Endothelial cell of umbilical vein (primary cell): ENCODE measurements at regions not wholly inside any gene's neighbourhood (a gene's known extent, or its start where the extent isn't known, plus 50 kb on each side); places are given as distances from the start of the nearest gene placed in this dataset.

Experiments
- BruUV-seq: library from RNA; stranded (reverse); fragments of 400-500 nt; replicated peaks from 2 replicates; lab custom pipeline; 2021; lab: Mats Ljungman, UMichigan
- CTCF ChIA-PET: fragments of 300-600, 350-600 bp; sonication (Branson Sonifier 250); formaldehyde crosslinking; loops from one replicate; lab custom pipeline; 2021; ENCODE audit warnings: antibody characterized with exemption, inconsistent platforms; lab: Charles Lee
- POLR2A ChIA-PET: fragments of 300-600, 350-600 bp; sonication (Branson Sonifier 250); formaldehyde crosslinking; loops from one replicate; lab custom pipeline; 2021; ENCODE audit warnings: antibody characterized with exemption, inconsistent platforms; lab: Charles Lee
- DNase-seq: peaks from one replicate; pipeline ENCODE4 v3.0.0-alpha.2; 2011; ENCODE audit warnings: low read depth, low spot score
- FAIRE-seq: peaks from 2 replicates; lab custom pipeline; 2011; peaks lifted over from hg19 to GRCh38; lab: Jason Lieb, UNC
- H2AFZ ChIP-seq: 2 replicates; pipeline ENCODE4 v1.6.0; 2012; ENCODE audit warnings: low read depth, low read length, control low read depth, inconsistent platforms
- H3K27ac ChIP-seq: 2 replicates; pipeline ENCODE4 v1.5.1; 2011; ENCODE audit warnings: low read depth, mild to moderate bottlenecking, control low read depth, low read length, moderate library complexity; ENCODE audit not compliant: insufficient read depth
- H3K27me3 ChIP-seq, 2 experiments: 2 replicates each; pipeline versions ENCODE4 v1.6.0 to v1.6.1; 2011; ENCODE audit warnings: low read length in 2 of 2, mixed read lengths in 1 of 2; ENCODE audit not compliant: control insufficient read depth in 2 of 2, insufficient read depth in 2 of 2
- H3K36me3 ChIP-seq, 2 experiments: 2 replicates in 1 of 2; 3 replicates in 1 of 2; pipeline ENCODE4 v1.5.1; 2011; ENCODE audit warnings: low read length in 2 of 2, mild to moderate bottlenecking in 1 of 2, moderate library complexity in 1 of 2; ENCODE audit not compliant: control insufficient read depth in 2 of 2, insufficient read depth in 2 of 2; ENCODE audit errors: extremely low read depth in 1 of 2
- H3K4me1 ChIP-seq: 3 replicates; pipeline ENCODE4 v1.5.1; 2011; ENCODE audit warnings: mild to moderate bottlenecking, low read length; ENCODE audit not compliant: control insufficient read depth, insufficient read depth; ENCODE audit errors: extremely low read depth
- H3K4me2 ChIP-seq: 2 replicates; pipeline ENCODE4 v1.6.1; 2011; ENCODE audit warnings: low read length, control low read depth, mixed read lengths; ENCODE audit not compliant: insufficient read depth
- H3K4me3 ChIP-seq, 3 experiments: fragments of 200-600 bp in 1 of 3; sonication (generic), shearing (Covaris generic) in 1 of 3; replicated peaks in 1 of 3; 2 replicates each; pipeline ENCODE4 v1.5.1; 2011 to 2016; ENCODE audit warnings: control low read depth in 3 of 3, low read length in 3 of 3, mild to moderate bottlenecking in 2 of 3, inconsistent platforms in 1 of 3, low read depth in 1 of 3, moderate library complexity in 1 of 3; ENCODE audit not compliant: insufficient read depth in 1 of 3
- H3K79me2 ChIP-seq: 2 replicates; pipeline ENCODE4 v1.6.0; 2012; ENCODE audit warnings: low read length, inconsistent platforms; ENCODE audit not compliant: control insufficient read depth, insufficient read depth
- H3K9ac ChIP-seq: replicated peaks from 2 replicates; pipeline ENCODE3; 2011; ENCODE audit warnings: low read length, control low read depth; ENCODE audit not compliant: insufficient read depth; ENCODE audit errors: extremely low read depth
- H3K9me1 ChIP-seq: replicated peaks from 3 replicates; pipeline ENCODE4 v1.6.0; 2011; ENCODE audit warnings: mild to moderate bottlenecking, low read length; ENCODE audit not compliant: control insufficient read depth, insufficient read depth; ENCODE audit errors: extremely low read depth
- H3K9me3 ChIP-seq: replicated peaks from 2 replicates; pipeline ENCODE4 v1.5.1; 2012; ENCODE audit warnings: low read length, inconsistent platforms; ENCODE audit not compliant: control insufficient read depth, insufficient read depth
- H4K20me1 ChIP-seq: replicated peaks from 2 replicates; pipeline ENCODE3; 2011; ENCODE audit warnings: mild to moderate bottlenecking, low read length; ENCODE audit not compliant: control insufficient read depth, insufficient read depth; ENCODE audit errors: extremely low read depth
- EZH2 ChIP-seq: IDR thresholded peaks from 2 replicates; pipeline ENCODE4 v1.6.1; 2012; ENCODE audit warnings: borderline replicate concordance, low read depth, mild to moderate bottlenecking, moderate library complexity, low read length, inconsistent platforms; ENCODE audit not compliant: severe bottlenecking
- FOS ChIP-seq: IDR thresholded peaks from 2 replicates; pipeline ENCODE4 v1.6.1; 2011; ENCODE audit warnings: mild to moderate bottlenecking, low read length, moderate library complexity, borderline replicate concordance; ENCODE audit not compliant: insufficient read depth
- GATA2 ChIP-seq: IDR thresholded peaks from 2 replicates; pipeline ENCODE4 v1.7.0; 2011; ENCODE audit warnings: low read depth, mild to moderate bottlenecking, moderate library complexity, mixed read lengths, low read length; ENCODE audit not compliant: insufficient read length, insufficient read depth
- JUN ChIP-seq: IDR thresholded peaks from 2 replicates; pipeline ENCODE4 v1.6.1; 2011; ENCODE audit warnings: borderline replicate concordance, low read depth; ENCODE audit not compliant: insufficient read length, insufficient read depth
- MYC ChIP-seq: IDR thresholded peaks from one replicate; pipeline ENCODE4 v1.6.1; 2011; ENCODE audit warnings: mild to moderate bottlenecking, low read depth, low read length
- POLR2A ChIP-seq: IDR thresholded peaks from 2 replicates; pipeline ENCODE4 v1.6.1; 2012; ENCODE audit warnings: low read depth, mild to moderate bottlenecking, control low read depth, low read length
- POLR2AphosphoS5 ChIP-seq: IDR thresholded peaks from 2 replicates; pipeline ENCODE4 v1.6.1; 2012; ENCODE audit warnings: low read depth, mild to moderate bottlenecking, control low read depth, low read length, moderate library complexity; ENCODE audit not compliant: insufficient read depth
- dilution Hi-C: fragments of 300-500 bp; cut with MboI; formaldehyde crosslinking; loops from one replicate; pipeline ENCODE4 v1.15.0; 2019; ENCODE audit warnings: low sequenced_read_pairs; ENCODE audit not compliant: extremely low pct_ligation_motif_present
- intact Hi-C: fragments of 100-400 bp; cut with micrococcal nuclease; formaldehyde crosslinking; loops from one replicate; pipeline ENCODE4 v1.10.0; 2022
- TF ChIP-seq, protein P1 (sequence below): IDR thresholded peaks from 2 replicates; pipeline ENCODE4 v1.6.1; 2011; ENCODE audit not compliant: insufficient read depth, insufficient read length
- TF ChIP-seq, protein P2 (sequence below), 2 donors: IDR thresholded peaks; 1 replicate in 1 of 2; 2 replicates in 1 of 2; pipeline ENCODE4 v1.5.1; 2011; ENCODE audit warnings: low read length in 2 of 2, mild to moderate bottlenecking in 2 of 2, moderate library complexity in 2 of 2, control low read depth in 1 of 2, inconsistent platforms in 1 of 2, low read depth in 1 of 2; ENCODE audit not compliant: insufficient read depth in 1 of 2; ENCODE audit errors: extremely low read depth in 1 of 2

DNA sequence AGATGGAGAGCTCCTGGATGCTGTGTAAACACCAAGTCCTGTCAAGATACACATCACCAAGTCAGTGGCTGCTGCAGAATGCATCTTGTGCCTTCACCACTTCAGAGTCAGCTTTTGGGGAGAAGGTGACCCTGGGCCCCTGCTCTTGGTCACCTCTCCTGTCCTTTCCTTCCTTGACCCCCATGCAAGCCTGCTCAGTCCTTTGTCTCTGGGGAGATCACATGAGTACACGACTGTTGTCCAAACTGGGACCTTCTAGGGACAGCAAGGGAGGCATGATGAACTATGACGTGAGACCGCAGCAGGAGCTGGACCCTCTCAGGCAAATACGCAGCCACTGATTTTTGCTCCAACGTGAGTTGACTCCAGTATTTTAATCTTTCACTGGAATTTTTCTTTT is 706.9 kb upstream of the ID2 start:
- no peak for FAIRE-seq
- no peaks in the 10 kb centered on the region for H4K20me1 ChIP-seq
- H3K9me1 ChIP-seq: no peaks in the 10 kb centered on the region
- H3K9ac ChIP-seq: no peak overlapping the region
- intact Hi-C loops: no loop called here
- H3K4me1 ChIP-seq: no peaks in the 10 kb centered on the region
- dilution Hi-C loops: no loop called here
- POLR2A ChIA-PET: no interaction called here
- no peaks in the 10 kb centered on the region for H3K79me2 ChIP-seq
- DNase-seq: no peak
- H3K4me2 ChIP-seq: no peak overlapping the region
- no peaks in the 10 kb centered on the region for H3K27me3 ChIP-seq
- H3K9me3 ChIP-seq: peaks cover 3% of the 10 kb centered on the region
- H3K36me3 ChIP-seq: no peaks in the 10 kb centered on the region
- H3K27ac ChIP-seq: no peak overlapping the region
- TF ChIP-seq POLR2A: no peak
- TF ChIP-seq POLR2AphosphoS5: no peak
- no peak for TF ChIP-seq EZH2
- TF ChIP-seq FOS: no peak
- TF ChIP-seq, protein P1, sequence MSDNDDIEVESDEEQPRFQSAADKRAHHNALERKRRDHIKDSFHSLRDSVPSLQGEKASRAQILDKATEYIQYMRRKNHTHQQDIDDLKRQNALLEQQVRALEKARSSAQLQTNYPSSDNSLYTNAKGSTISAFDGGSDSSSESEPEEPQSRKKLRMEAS: no peak
- no peak for TF ChIP-seq JUN
- TF ChIP-seq, protein P2, sequence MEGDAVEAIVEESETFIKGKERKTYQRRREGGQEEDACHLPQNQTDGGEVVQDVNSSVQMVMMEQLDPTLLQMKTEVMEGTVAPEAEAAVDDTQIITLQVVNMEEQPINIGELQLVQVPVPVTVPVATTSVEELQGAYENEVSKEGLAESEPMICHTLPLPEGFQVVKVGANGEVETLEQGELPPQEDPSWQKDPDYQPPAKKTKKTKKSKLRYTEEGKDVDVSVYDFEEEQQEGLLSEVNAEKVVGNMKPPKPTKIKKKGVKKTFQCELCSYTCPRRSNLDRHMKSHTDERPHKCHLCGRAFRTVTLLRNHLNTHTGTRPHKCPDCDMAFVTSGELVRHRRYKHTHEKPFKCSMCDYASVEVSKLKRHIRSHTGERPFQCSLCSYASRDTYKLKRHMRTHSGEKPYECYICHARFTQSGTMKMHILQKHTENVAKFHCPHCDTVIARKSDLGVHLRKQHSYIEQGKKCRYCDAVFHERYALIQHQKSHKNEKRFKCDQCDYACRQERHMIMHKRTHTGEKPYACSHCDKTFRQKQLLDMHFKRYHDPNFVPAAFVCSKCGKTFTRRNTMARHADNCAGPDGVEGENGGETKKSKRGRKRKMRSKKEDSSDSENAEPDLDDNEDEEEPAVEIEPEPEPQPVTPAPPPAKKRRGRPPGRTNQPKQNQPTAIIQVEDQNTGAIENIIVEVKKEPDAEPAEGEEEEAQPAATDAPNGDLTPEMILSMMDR (IDR thresholded peaks at IDR 0.05; ENCODE audit: extremely low read depth in 1 of 2, insufficient read depth in 1 of 2, low read depth in 1 of 2, low read length in 2 of 2): no peak
- no peak for TF ChIP-seq GATA2
- TF ChIP-seq MYC: no peak
- no peak overlapping the region for H2AFZ ChIP-seq
- CTCF ChIA-PET: no interaction called here
- no TSS peak for BruUV-seq
- no peak overlapping the region for H3K4me3 ChIP-seq
